SK-N-SH treated with all-trans-retinoic acid at 6 μM for 48 hours (cell line): ENCODE measurements at regions not wholly inside any gene's neighbourhood (a gene's known extent, or its start where the extent isn't known, plus 50 kb on each side); places are given as distances from the start of the nearest gene placed in this dataset.

Experiments used
- BACH2 ChIP-seq: fragments of 250-450 bp; sonication (Bioruptor Pico); IDR thresholded peaks from 2 replicates; pipeline ENCODE4 v1.9.0; 2021; ENCODE audit warnings: mild to moderate bottlenecking, borderline replicate concordance
- RARB ChIP-seq: fragments of 250-450 bp; sonication (Bioruptor Pico); IDR thresholded peaks from 2 replicates; pipeline ENCODE4 v1.8.0; 2021; ENCODE audit warnings: mild to moderate bottlenecking, moderate library complexity

GRCh38 chr1:95668165-95668564 lies 434.2 kb downstream of the RWDD3 start:
- TF ChIP-seq RARB (no peak), BACH2 (CRISPR knock-in tag) (no peak)
